ENCODE measurements at regions not wholly inside any gene's neighbourhood (a gene's known extent, or its start where the extent isn't known, plus 50 kb on each side); places are given as distances from the start of the nearest gene placed in this dataset.

GRCh38 chr9:16959391-16959790 lies 88.9 kb upstream of the BNC2 start:
- TF ChIP-seq ZFX (IDR thresholded peaks at IDR 0.05), result no peak
- no peak for TF ChIP-seq CTCF (conservative IDR thresholded peaks at IDR 0.05)

GRCh38 chr9:16954040-16954439 lies 83.6 kb upstream of the BNC2 start:
- TF ChIP-seq CTCF (conservative IDR thresholded peaks at IDR 0.05) (no peak), ZFX (IDR thresholded peaks at IDR 0.05) (no peak)
- H3K27ac ChIP-seq, result no peak overlapping the region

More at GRCh38 chr9:16959391-16959790, 88.9 kb upstream of the BNC2 start:
- H3K27ac ChIP-seq, result no peak overlapping the region

- TF ChIP-seq ZFX (IDR thresholded peaks at IDR 0.05) (no peak), CTCF (conservative IDR thresholded peaks at IDR 0.05) (no peak)
- no peak overlapping the region for H3K27ac ChIP-seq
Measured at GRCh38 chr9:16951502-16951901, 81.0 kb upstream of the BNC2 start.

- no peak overlapping the region for H3K27ac ChIP-seq
- TF ChIP-seq ZFX (IDR thresholded peaks at IDR 0.05), result no peak
- TF ChIP-seq CTCF (conservative IDR thresholded peaks at IDR 0.05), result no peak
Measured at GRCh38 chr9:16950051-16950450, 79.6 kb upstream of the BNC2 start.

- TF ChIP-seq CTCF (conservative IDR thresholded peaks at IDR 0.05) (no peak), ZFX (IDR thresholded peaks at IDR 0.05) (no peak)
Measured at GRCh38 chr9:16930578-16930977, 60.1 kb upstream of the BNC2 start.

GRCh38 chr9:16928179-16928945 lies 57.9 kb upstream of the BNC2 start:
- TF ChIP-seq CTCF (conservative IDR thresholded peaks at IDR 0.05) (no peak), ZFX (IDR thresholded peaks at IDR 0.05) (no peak)
- no peak overlapping the region for H3K27ac ChIP-seq

More at GRCh38 chr9:16930578-16930977, 60.1 kb upstream of the BNC2 start:
- no peak overlapping the region for H3K27ac ChIP-seq

- no peak overlapping the region for H3K27ac ChIP-seq
- TF ChIP-seq ZFX (IDR thresholded peaks at IDR 0.05), result no peak
- no peak for TF ChIP-seq CTCF (conservative IDR thresholded peaks at IDR 0.05)
Measured at GRCh38 chr9:16925426-16925825, 55.0 kb upstream of the BNC2 start.
